ENCODE measurements at regions not wholly inside any gene's neighbourhood (a gene's known extent, or its start where the extent isn't known, plus 50 kb on each side); places are given as distances from the start of the nearest gene placed in this dataset.
"Not testable (repeated sequence)": the region's sequence is repeated elsewhere in the genome, so short reads cannot be mapped to it uniquely, and the experiment has no call there.

GRCh38 chr17:21572148-21572547 is 120.2 kb upstream of the KCNJ18 start:
- 0% methylated on average over 1 of the region's 1 CpG for WGBS (ENCODE audit: insufficient coverage, insufficient replicate concordance, low lambda C conversion rate, missing lambda C conversion rate)
- H3K27me3 ChIP-seq (replicated peaks in 1 of 2; ENCODE audit: control insufficient read depth in 2 of 2, insufficient read depth in 2 of 2, low read length in 1 of 2); FAIRE-seq; intact Hi-C loops (cut with micrococcal nuclease; ENCODE audit: unreplicated experiment); ATAC-seq; SMC1A ChIA-PET (ENCODE audit: uncharacterized antibody, unreplicated experiment); H3K4me3 ChIP-seq; H3K36me3 ChIP-seq (ENCODE audit: control insufficient read depth in 2 of 2, insufficient read depth in 2 of 2, low read length in 1 of 2); H3K4me2 ChIP-seq (ENCODE audit: control insufficient read depth, insufficient read depth); H3K27ac ChIP-seq (ENCODE audit: control insufficient read depth, insufficient read depth); in situ Hi-C loops (cut with MboI); POLR2A ChIA-PET; H3K9ac ChIP-seq (ENCODE audit: control insufficient read depth, insufficient read depth, low read length); H3K9me3 ChIP-seq (replicated peaks; ENCODE audit: control insufficient read depth, insufficient read depth, low read length); H4K20me1 ChIP-seq (ENCODE audit: control insufficient read depth, insufficient read depth); H3K4me1 ChIP-seq (ENCODE audit: control insufficient read depth, insufficient read depth, low read length); DNase-seq (ENCODE audit: low read depth, low spot score); BruUV-seq (replicated peaks); RAD21 ChIA-PET (ENCODE audit: unreplicated experiment); H3K79me2 ChIP-seq (ENCODE audit: control insufficient read depth, insufficient read depth, low read length); H2AFZ ChIP-seq (ENCODE audit: control insufficient read depth, low read depth, low read length); CTCF ChIA-PET: not testable (repeated sequence)

- H3K27ac ChIP-seq (ENCODE audit: control insufficient read depth, insufficient read depth); H3K4me1 ChIP-seq (ENCODE audit: control insufficient read depth, insufficient read depth, low read length); DNase-seq (ENCODE audit: low read depth, low spot score); H3K4me3 ChIP-seq; CTCF ChIA-PET; H3K27me3 ChIP-seq (replicated peaks in 1 of 2; ENCODE audit: control insufficient read depth in 2 of 2, insufficient read depth in 2 of 2, low read length in 1 of 2); FAIRE-seq; H3K9ac ChIP-seq (ENCODE audit: control insufficient read depth, insufficient read depth, low read length); POLR2A ChIA-PET; ATAC-seq; H3K36me3 ChIP-seq (ENCODE audit: control insufficient read depth in 2 of 2, insufficient read depth in 2 of 2, low read length in 1 of 2); H3K79me2 ChIP-seq (ENCODE audit: control insufficient read depth, insufficient read depth, low read length); in situ Hi-C loops (cut with MboI); H3K4me2 ChIP-seq (ENCODE audit: control insufficient read depth, insufficient read depth); RAD21 ChIA-PET (ENCODE audit: unreplicated experiment); SMC1A ChIA-PET (ENCODE audit: uncharacterized antibody, unreplicated experiment); H3K9me3 ChIP-seq (replicated peaks; ENCODE audit: control insufficient read depth, insufficient read depth, low read length); H2AFZ ChIP-seq (ENCODE audit: control insufficient read depth, low read depth, low read length); H4K20me1 ChIP-seq (ENCODE audit: control insufficient read depth, insufficient read depth); BruUV-seq (replicated peaks); intact Hi-C loops (cut with micrococcal nuclease; ENCODE audit: unreplicated experiment): not testable (repeated sequence)
- 68% methylated on average over 35 of the region's 36 CpGs for WGBS (ENCODE audit: insufficient coverage, insufficient replicate concordance, low lambda C conversion rate, missing lambda C conversion rate)
Measured at GRCh38 chr17:21573271-21573960, 118.9 kb upstream of the KCNJ18 start.
